ENCODE measurements at regions not wholly inside any gene's neighbourhood (a gene's known extent, or its start where the extent isn't known, plus 50 kb on each side); places are given as distances from the start of the nearest gene placed in this dataset.
"Not testable (repeated sequence)": the region's sequence is repeated elsewhere in the genome, so short reads cannot be mapped to it uniquely, and the experiment has no call there.

DNA sequence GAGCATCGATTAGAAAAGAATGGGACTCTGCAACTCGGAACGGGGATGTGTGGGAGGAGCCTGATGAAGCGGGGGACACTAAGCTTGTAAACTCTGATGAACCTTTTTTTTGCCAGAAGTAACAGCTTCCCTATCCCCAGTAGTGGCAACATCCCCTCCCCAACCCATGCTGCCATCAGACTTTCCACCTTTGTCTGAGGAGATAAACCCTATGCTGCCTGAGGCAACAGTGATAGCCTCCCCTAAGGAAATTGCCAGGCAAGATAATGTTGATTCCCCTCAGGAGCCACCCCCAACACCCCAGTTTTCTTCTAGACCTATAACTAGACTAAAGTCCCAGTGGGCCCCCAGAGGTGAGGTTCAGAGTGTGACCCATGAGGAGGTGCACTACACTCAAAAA, 173.7 kb downstream of the AKR1D1 start:
- in situ Hi-C loops (cut with HindIII; ENCODE audit: low sequenced_read_pairs): no loop called here

- in situ Hi-C loops (cut with HindIII; ENCODE audit: low sequenced_read_pairs): not testable (repeated sequence)
Measured at GRCh38 chr7:138252666-138253065, 176.4 kb downstream of the AKR1D1 start.

DNA sequence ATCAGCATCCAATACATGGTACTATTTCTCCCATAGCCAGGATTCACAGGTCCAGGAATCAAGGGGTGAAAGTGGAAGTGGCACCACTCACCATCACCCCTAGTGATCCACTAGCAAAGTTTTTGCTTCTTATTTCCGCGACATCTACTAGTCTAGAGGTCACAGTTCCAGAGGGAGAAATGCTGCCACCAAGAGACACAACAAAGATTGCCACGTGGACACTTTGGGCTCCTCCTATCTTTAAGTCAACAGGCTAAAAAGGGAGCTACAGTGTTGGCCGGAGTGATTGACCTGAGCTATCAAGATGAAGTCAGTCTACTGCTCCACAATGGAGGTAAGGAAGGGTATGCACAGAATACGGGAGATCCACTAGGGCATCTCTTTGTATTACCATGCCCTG, 178.2 kb downstream of the AKR1D1 start:
- in situ Hi-C loops (cut with HindIII; ENCODE audit: low sequenced_read_pairs): no loop called here

DNA sequence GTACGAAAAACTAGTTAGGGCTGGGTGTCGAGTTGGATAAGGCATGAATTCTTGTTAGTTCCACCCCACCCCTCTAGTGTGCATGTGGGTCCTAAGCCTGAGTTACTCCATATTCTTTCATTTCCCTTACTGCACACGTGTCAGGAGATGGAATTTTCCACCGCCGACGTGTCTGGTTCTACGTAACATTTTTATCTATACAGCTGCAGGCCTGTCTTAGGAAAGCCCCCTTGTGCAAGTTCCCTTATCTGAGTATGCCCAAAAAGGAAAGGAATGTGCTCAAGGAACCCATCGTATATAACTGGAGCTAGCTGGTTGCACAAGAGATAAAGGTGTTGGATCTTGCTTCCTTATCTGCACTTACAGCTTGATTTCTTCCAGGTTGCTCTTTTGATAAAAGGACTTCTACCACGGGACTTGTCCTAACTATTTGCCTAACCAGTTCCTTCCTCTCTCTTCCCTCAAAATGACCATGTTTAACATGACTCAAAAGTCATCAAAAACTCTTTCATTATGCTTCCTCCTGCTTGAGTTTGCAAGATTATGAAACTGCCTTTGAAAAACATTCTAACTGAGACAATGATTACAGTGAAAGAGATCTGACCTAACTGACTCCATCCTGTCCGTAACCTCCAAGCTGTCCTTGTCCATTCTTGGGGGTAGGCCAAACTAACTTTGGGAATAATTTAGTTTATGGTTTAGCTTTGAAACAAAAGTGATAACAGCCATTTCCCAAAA, 181.4 kb downstream of the AKR1D1 start:
- in situ Hi-C loops (cut with HindIII; ENCODE audit: low sequenced_read_pairs): no loop called here

- in situ Hi-C loops (cut with HindIII; ENCODE audit: low sequenced_read_pairs): no loop called here
Measured at GRCh38 chr7:138258197-138258559, 181.9 kb downstream of the AKR1D1 start.

- in situ Hi-C loops (cut with HindIII; ENCODE audit: low sequenced_read_pairs): no loop called here
Measured at GRCh38 chr7:138259675-138260074, 183.4 kb downstream of the AKR1D1 start.

GRCh38 chr7:138267934-138268333, 191.7 kb downstream of the AKR1D1 start:
- in situ Hi-C loops (cut with HindIII; ENCODE audit: low sequenced_read_pairs): no loop called here

DNA sequence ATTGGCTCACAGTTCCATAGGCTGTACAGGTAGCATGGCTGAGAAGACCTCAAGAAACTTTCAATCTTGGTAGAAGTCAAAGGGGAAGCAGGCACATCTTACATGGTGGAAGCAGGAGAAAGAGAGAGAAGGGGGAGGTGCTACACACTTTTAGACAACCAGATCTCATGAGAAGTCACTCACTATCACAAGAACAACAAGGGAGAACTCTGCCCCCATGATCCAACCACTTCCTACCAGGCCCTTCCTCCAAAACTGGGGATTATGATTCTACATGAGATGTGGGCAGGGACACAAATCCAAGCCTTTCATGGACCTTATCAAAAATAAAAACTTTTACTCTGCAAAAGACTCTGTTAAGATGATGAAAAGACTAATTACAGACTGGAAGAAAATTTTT, 183.2 kb upstream of the TRIM24 start:
- in situ Hi-C loops (cut with HindIII; ENCODE audit: low sequenced_read_pairs): no loop called here

GRCh38 chr7:138278601-138279000, 181.5 kb upstream of the TRIM24 start:
- in situ Hi-C loops (cut with HindIII; ENCODE audit: low sequenced_read_pairs): no loop called here

- in situ Hi-C loops (cut with HindIII; ENCODE audit: low sequenced_read_pairs): no loop called here
Measured at GRCh38 chr7:138282997-138283396, 177.1 kb upstream of the TRIM24 start.

DNA sequence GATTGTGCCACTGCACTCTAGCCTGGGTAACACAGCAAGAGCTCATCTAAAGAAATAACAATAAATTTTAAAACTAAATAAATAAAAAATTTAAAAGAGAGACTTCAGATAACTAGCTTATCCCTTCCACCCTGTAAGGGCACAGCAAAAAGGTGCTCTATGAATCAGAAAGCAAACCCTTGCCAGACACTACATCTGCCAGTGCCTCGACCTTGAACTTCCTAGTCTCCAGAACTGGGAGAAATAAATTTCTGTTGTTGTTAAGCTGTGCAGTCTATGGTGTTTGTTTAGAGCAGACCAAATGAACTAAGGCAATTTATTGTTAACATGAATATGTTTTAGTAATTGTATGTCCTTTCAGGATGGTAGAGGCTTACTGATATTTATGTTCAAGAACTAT, 174.9 kb upstream of the TRIM24 start:
- in situ Hi-C loops (cut with HindIII; ENCODE audit: low sequenced_read_pairs): no loop called here

- in situ Hi-C loops (cut with HindIII; ENCODE audit: low sequenced_read_pairs): no loop called here
Measured at GRCh38 chr7:138286846-138287245, 173.2 kb upstream of the TRIM24 start.

DNA sequence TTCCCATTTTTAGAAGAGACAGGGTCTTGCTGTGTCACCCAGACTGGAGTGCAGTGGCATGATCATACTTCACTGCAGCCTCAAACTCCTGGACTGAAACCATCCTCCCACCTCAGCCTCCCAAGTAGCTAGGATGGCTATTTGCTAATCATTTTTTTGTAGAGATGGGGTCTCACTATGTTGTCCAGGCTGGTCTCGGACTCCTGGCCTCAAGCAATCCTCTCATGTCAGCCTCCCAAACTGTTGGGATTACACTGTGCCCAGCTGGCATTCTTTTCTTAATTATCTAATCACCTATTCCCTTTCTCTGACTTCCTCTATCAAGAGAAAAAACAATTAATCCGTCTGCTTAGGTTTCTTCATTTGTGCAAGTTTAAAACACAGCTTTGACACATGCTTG, 172.5 kb upstream of the TRIM24 start:
- in situ Hi-C loops (cut with HindIII; ENCODE audit: low sequenced_read_pairs): no loop called here

- in situ Hi-C loops (cut with HindIII; ENCODE audit: low sequenced_read_pairs): no loop called here
Measured at GRCh38 chr7:138289082-138289481, 171.0 kb upstream of the TRIM24 start.

- in situ Hi-C loops (cut with HindIII; ENCODE audit: low sequenced_read_pairs): no loop called here
Measured at GRCh38 chr7:138289864-138290263, 170.2 kb upstream of the TRIM24 start.

DNA sequence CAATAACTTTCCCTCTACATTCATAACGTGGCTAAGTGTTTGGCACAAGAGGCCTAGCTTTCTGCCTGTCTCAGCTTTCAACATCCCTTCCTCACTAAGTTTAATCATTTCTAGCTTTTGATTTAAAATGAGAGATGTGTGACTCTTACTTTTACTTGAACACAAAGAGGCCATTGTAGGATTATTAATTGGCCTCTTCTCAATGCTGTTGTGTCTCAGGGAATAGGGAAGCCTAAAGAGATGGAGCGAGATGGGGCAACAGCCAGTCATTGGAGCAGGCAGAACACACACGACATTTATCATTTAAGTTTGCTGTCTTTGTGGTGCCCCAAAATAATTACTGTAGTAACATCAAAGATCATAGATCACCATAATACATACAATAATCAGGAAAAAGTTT, 167.1 kb upstream of the TRIM24 start:
- in situ Hi-C loops (cut with HindIII; ENCODE audit: low sequenced_read_pairs): no loop called here

DNA sequence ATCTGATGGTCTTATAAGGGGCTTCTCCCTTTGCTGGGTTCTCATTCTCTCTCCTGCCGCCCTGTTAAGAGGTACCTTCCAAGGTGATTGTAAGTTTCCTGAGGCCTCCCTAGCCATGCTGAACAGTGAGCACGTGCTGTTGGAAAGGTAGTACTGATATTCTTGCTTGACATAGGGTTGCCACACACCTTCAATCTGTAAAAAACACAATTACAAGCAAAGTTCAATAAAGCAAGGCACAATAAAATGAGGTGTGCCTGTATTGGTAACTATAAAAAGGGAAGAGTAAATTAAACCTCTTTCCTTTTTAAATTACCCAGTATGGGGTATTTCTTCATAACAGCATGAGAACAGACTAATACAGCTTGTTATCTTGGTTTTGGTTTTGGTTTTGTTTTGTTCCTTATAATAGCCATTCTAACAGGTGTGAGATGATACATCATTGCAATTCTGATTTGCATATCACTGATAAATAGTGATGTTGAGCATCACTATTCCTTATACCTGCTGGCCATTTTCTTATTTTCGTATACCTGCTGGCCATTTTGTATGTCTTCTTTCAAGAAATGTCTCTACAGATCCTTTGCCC, 164.9 kb upstream of the TRIM24 start:
- in situ Hi-C loops (cut with HindIII; ENCODE audit: low sequenced_read_pairs): no loop called here

DNA sequence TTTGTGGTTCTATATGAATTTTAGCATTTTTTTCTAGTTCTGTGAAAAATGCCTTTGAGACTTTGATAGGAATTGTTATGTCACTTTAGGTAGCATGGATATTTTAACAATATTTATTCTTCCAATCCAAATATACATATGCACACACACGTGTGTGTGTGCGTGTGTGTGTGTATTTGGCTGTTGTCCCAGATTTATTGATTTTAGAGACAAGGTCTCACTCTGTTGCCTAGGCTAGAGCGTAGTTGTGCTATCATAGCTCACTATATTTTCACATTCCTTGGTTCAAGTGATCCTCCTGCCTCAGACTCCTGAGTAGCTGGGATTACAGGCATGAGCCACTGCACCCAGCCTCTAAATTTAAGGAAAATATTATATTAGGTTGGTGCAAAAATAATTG, 162.5 kb upstream of the TRIM24 start:
- in situ Hi-C loops (cut with HindIII; ENCODE audit: low sequenced_read_pairs): no loop called here

DNA sequence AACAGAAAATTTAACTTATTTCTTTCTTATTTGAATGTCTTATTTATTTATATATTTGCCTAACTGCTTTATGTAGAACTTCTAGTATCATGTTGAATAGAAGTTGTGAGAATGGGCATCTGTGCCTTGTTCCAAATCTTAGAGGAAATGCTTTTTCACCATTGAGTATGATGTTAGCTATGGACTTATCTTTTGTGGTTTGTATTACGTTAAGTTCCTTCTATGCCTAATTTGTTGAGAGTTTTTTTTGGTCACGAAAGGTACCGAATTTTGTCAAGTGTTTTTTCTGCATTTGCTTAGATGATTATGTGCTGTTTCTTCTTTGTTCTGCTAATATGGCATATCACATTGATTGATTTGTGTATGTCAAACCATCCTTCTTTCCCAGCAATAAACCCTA, 161.0 kb upstream of the TRIM24 start:
- in situ Hi-C loops (cut with HindIII; ENCODE audit: low sequenced_read_pairs): no loop called here

GRCh38 chr7:138303230-138304070, 156.6 kb upstream of the TRIM24 start:
- in situ Hi-C loops (cut with HindIII; ENCODE audit: low sequenced_read_pairs): loop anchor here (5.0 kb wide), 1 partner anchor 89 kb away; no protein-coding TSS in a partner anchor

DNA sequence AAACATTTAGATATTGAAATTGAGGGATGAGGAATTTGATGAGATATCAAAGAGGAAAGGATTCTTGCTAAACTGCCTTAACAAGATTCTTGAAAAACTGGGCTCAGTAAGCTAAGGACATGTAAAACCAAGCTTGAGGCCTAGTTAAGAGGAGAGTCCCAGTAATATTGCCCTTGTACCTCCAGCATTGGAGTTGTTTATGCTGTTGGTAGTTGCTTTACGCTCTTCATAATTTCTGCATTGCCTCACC, 156.1 kb upstream of the TRIM24 start:
- in situ Hi-C loops (cut with HindIII; ENCODE audit: low sequenced_read_pairs): loop anchor here (5.0 kb wide), 1 partner anchor 88 kb away; no protein-coding TSS in a partner anchor

GRCh38 chr7:138307633-138308032, 152.4 kb upstream of the TRIM24 start:
- in situ Hi-C loops (cut with HindIII; ENCODE audit: low sequenced_read_pairs): no loop called here

All from endothelial cell of hepatic sinusoid (primary cell).